GM19463 (cell line): ENCODE measurements at regions not wholly inside any gene's neighbourhood (a gene's known extent, or its start where the extent isn't known, plus 50 kb on each side); places are given as distances from the start of the nearest gene placed in this dataset.

Experiments
- ATAC-seq: cut with Tn5 transposase; IDR thresholded peaks from one replicate; pipeline ENCODE4 v1.9.1; 2021; ENCODE audit warnings: mild to moderate bottlenecking, moderate library complexity; ENCODE audit not compliant: unreplicated experiment

DNA sequence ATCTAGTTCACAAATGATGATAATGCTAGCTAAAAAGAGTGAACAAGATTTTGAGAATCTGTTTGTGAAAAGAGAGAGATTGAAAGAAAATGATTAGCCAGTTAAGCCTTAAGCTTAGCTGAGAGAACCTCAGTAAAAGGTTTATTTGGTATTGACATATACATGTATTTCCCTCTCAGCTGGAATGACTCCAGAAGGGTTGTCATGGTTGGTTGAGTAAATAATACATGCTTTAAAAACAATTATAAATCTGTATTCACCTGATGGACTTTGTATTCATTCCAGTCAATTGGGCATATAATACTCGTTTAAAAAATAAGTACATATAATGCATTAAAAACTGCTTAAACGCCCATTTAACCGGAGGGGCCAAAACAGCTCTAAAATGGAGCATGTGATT, 181.4 kb downstream of the GRB14 start:
- ATAC-seq: no peak

DNA sequence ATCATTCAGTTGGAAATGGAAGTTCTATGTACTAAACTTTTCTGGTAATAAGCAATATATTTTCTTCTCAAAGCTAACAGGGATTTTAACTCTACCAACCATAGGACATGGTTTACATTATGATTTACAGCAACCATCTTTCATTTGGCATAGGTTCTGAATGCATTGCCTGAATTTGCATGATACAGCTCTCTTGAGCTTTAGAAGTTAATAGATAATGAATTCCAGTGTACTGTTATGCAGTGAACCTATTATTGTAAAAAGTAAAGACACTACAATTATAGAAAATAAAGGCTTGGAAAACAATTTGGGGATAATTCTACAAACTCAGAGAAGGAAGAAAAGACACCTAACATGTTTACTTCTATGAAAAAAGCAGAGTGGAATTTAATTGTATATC, 182.0 kb downstream of the GRB14 start:
- ATAC-seq: no peak

DNA sequence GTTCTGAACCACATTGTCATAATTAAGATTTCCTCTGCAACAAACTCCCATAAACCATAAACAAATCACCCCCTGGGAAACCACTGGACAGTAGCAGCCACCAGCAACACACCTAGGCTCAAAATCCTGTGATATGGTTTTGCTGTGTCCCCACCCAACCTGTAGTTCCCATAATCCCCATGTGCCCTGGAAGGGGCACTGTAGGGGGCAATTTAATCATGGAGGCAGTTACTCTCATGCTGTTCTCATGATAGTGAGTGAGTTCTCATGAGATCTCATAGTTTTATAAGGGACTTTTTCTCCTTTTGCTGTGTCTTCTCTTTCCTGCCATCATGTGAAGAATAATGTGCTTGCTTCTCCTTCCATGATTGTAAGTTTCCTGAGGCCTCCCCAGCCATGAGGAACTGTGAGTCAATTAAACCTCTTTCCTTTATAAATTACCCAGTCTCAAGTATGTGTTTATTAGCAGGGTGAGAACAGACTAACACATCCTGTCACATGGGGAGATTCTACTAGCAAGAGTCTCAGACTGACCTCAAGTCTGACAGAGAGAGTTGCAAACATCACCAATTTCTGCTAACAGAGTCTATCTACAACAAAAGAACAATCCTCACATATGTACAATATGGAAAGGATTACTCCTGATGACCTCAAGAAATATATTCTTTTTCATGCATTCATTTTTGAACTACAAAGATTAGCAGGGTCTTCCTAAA, 182.6 kb downstream of the GRB14 start:
- no peak for ATAC-seq

DNA sequence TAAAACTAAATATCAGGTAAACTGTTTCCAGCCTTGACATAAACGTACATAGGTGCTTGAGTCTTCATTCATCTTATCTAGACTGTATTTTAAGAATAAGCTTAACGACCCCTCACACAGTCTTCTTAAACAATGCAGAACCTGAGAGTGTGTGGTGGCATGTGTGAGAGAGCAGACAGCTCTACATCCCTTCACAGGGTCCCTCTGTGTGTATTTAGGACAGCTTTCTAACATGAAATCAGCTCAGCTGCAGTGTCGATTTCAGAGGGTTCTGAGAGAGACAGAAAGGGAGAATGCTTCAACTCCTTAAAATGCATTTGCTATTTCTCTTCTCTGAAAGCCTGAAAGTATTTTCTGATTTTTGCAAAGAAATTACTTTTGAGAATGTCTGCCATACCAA, 185.2 kb downstream of the GRB14 start:
- no peak for ATAC-seq

DNA sequence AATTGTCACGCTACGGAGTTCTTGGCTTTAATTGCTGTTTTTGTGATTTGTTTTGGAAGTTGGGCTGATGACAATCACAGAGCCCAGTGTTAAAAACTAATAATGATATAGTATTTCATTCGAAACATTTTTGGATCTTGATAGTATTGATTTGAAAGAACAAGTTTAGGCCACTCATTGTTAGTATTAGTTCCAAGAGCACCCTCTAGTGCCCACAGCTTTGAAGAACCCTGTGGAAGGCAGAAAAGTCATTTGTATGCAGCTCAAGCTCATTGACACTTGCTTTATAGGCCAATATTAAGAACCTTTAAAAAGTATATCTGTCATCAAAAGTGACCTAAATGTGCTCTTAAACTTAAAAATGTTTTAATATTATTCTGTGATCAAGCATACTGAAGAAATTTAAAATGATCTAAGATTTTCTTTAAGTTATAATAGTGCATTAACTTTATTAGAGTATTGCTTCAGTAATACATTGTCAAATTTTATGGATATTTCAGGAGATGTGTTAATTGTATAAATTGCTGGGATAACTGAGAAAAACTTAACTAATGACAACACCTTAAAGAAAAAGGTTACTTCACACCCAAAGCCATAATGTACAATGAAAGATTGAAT, 191.0 kb downstream of the GRB14 start:
- no peak for ATAC-seq

DNA sequence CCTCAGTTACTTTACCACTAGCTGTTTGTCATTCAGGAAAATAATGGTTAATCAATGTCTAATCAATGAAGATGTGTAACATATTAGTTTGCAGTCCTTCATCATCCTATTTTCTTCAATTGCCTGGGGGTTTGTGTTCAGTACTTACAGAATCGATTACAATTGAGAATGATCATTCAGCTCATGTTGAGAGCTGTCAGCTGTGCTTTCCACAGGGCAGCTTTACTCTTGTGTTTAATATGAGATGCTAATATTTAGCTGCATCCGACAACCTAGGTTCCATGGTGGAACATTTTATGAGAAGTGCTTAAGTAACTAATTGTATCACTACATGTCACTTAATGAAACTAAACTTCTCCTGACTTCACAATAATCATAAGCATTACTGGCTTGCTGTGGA, 191.9 kb downstream of the GRB14 start:
- no peak for ATAC-seq

DNA sequence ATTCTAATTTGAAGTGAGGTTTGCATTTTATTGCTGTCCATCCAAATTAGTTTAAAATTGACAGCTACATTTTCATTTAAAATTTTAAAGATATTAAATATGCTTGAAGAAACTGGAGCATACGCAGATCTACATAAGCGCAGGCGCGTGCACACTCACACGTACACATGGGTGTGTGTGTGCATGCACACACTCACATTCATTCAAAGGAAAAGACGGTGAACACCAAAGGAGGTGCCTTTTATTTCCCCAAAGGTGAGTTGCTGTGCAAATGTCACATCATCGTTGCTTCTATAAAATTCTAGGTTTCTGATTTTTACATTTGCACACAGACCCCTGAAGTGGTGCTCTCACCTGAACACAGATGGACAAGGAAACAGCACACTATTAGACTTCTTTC, 194.2 kb downstream of the GRB14 start:
- no peak for ATAC-seq

DNA sequence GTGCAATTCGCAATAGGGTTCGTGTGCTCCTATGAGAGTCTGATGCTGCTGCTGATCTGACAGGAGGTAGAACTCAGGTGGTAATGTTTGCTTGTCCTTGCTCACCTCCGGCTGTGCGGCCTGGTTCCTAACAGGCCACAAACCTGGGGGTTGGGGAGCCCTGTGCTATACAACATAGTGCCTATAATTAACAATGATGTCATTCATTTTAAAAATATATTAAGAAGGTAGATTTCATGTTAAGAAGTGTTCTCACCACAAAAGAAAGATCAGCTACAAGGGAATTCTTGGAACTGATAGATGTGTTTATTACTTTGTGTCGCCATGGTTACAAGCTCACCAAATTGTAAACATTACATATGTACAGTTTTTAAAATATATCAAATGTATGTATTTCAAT, 200.5 kb downstream of the GRB14 start:
- ATAC-seq: no peak

DNA sequence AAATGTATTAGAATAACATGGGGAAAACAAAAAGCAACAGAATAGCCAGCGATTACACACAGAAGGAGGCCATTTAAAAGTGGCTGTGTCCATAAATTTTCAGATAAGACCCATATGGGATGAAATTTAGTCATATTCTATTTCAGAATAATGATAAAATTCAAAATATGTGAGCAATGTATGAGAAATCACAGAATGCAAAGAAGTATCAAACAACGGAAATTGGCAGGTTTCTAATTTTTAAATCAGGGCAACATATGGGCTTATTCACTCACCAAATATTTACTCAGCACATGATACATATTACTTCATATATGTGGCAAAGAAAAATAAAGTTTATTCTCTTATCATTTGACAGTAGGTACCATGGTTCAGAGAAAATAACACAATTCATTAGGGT, 208.5 kb downstream of the GRB14 start:
- ATAC-seq: no peak

DNA sequence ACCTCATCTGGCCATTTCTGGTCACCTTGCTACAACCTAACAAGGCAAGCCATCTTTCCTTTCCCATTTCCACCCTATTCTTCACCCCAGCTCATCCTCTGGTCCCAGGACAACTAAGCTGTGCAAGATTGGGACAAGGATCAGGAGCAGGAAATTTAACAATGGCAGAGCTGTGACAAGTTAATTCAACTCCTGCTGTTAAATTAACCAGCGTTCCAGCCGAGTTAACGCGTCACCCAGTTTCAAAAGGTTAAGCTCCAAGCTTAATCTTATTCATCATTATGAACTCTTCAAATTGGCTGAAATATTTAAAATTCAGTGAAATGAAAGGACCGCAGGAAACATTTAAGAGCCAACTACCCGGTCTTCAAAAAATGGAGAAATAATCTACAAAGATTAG, 231.9 kb downstream of the GRB14 start:
- ATAC-seq: no peak

DNA sequence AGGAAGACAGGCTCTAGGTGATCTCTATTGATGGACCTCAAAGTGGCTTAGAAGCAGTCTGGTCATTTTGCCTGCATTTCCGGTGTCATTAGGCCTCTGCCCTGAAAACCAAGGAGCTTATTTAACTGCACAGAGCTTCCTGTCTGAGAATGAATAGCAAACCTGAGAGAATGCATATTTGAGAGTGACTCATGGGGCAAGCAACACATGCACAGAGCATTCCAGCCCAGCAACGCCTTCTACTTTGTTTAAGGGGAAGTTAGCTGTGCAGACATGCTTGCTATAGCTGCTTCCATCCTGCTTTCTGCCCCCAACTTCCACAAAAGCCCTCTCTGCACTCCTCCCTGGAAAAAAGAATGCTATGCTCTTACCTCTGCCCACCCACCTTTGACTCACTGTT, 232.8 kb downstream of the GRB14 start:
- ATAC-seq: peak; percentile 80

DNA sequence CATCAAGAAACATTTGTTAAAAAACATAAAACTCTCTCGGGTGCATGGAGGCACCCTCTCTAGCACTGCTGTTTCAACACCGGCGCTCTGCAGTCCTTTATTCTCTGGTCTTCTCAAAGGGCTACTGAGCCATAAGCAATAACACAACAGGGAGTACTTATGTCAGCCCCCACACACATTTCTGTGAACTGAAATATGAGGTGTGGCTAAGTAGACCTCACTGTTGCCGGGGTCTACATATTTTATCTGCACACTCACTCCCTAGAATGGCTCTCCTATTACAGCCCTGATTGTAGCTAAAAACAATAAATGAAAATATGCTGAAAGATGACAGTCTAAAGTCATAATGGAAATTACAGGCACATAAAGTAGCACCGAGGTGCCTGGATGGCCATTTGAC, 235.1 kb downstream of the GRB14 start:
- ATAC-seq: no peak

DNA sequence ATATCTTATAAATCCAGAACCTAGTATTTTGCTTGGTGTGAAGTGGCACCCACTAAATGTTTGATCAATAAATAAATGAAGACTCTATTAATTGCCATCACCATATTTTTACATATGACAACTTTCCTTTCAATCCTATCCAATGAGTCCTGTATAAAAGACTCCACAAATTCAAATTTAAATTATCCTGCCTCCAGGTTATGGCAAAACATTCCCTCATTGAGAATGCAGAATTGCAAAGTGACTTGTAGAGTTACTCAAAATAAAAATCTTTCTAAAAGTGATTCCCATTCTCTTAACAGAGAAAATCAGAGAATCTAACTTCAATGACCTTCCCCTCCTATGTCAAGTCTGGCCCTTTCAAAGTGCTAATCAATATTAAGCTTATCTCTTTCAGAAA, 236.8 kb downstream of the GRB14 start:
- no peak for ATAC-seq

DNA sequence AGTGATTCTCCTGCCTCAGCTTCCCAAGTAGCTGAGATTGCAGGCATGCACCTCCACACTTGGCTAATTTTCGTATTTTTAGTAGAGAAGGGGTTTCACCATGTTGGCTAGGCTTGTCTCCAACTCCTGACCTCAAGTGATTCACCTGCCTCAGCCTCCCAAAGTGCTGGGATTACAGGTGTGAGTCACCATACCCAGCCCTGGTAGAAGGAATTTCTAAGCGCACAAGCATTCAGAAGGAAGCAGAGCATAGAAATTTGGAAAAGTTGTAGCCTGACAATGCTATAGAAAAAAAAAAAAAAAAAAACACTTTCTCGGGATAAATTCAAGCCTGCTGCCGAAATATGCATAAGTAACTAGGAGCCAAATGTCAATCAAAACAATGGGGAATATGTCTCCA, 249.4 kb downstream of the GRB14 start:
- ATAC-seq: no peak

DNA sequence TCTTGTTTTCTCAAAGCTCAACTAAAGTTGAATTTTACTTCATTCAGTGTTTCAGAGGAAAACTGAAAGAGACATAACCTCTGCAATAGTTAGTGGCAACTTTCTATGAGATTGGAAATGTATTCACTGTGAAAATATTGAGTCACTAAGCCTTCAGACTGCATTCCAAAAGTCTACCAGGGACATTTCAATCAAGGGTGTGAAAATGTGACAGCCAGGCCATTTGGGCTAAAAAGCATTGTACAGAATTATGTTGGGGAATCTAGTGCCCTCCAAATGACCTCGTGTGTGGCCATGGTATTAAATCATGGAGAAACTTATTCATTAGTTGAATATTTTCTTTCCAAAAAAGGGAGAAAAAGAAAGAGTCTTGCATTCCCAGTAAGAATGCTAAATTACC, 251.9 kb downstream of the GRB14 start:
- ATAC-seq: no peak

DNA sequence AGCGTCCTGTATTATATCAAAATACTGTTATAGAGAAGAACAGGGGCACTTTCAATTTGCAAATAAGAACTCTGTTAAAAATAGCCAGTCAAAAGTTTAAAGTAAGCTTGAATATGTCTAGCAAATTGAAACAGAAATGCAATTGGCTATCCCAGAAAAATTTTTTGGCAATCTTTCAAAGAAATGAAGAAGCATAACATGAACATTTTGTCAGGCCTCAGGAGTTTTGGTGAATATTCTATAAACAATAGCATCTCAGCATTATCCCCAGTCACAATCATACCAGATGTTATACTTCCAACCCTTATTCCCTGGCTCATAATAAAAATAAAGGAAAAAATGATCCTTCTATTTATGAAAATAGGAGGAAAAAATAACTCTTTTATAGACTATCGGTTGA, 252.4 kb downstream of the GRB14 start:
- ATAC-seq: no peak

DNA sequence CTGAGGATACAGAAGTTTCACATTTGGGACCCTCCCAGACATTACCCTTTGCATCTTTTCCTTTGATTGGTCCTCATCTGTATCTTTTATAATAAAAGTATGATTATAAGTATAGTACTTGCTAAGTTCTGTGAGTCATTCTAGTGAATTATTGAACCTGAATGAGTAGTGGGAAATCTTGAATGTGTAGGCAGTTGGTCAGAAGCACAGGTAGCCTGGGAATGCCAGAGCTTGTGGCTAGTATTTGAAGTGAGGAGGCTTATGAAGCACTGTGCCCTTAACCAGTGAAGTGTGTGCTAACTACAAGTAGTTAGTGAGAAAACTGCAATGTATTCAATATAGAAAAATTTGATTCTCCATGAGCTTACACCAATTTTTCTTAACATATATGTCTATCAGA, 257.6 kb downstream of the GRB14 start:
- no peak for ATAC-seq

DNA sequence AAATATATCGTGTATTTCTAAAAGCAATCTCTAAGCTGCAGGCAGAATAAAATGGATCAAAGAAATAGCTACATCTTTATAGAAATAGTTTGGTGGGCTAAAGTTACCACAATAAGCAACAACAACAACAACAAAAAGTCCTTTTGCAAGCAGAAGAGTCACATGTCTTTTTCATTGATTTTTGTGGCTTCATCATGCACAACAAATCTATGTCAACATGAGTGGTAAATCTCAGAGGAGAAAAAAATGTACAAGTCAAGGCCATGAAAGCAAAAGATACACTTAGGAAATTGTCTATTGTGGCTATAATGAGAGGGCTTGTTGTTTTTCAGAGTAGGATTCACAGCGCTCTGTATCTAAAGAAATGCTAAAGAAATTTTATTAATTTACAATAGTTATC, 269.7 kb downstream of the GRB14 start:
- ATAC-seq: no peak

DNA sequence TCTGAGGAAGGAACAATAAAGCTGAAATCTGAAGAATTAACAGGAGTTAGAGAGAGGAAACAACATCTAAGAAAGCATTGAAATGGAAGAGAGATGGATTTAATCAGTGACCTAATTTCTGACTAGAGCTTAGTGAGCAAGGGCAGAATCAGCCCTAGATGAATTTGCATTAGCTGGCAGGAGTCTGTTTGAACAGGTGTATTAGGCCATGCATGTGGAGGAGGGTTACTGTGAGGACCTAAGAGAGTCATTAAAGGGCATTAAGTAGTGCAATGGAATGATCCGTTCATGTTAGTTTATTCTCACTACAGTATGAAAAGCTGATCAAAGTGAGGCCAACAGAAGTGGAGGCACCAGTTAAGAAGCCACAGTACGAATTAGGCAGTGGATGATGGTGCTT, 285.3 kb downstream of the GRB14 start:
- no peak for ATAC-seq

DNA sequence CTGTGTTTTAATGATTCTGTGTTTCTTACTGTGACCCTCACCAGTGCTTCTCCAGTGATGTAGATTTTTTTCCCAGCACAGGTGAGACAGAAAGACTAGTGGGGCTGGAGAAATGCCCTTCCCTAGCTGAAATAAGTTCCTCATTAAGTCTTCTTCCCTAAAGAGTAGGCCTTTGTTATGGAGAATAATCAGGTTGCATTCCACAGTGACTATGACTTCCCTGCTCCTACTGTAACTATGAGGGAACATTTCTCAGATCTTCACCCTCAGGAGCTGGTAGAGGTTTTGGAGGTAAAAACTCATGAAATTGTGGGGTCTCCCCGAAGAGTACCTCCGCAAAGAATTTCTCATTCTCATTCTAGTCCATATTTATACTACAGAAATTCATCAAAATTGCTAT, 286.2 kb downstream of the GRB14 start:
- no peak for ATAC-seq

DNA sequence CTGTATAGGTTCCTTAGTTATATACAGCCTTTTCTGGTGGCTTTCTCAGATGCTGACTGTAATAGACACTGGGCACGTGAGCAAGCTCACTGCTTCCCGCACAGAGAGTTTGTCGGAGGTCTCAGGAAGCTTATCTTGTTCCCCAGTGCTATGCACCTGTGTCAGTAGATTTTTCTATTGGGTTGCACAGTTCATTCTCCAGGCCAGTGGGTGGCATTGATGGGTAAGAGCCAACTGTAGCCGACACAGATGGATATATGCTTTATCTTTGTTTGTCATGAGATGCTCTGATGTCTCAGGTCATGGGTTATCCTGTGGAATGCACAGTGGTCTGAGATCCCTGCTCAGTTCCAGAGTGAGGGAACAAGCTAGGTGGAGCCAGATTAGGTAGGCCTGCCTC, 293.0 kb downstream of the GRB14 start:
- ATAC-seq: no peak

DNA sequence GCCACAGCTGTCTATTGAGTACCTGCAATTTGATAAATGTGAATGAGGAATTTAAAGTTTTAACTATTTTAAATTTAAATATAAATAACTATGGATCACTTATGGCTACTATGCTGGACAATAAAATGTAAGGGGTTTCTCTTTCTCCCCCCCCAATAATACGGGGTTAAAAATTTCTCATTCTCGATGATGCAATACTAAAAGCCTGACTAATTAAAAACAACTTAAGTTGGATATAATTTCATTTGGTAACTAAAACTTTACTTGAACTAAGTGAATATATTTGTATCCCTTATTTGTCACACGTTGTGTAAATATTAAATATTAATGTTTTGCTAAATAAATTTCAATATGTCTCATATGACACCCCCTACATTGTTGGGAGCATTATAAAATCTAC, 297.3 kb downstream of the GRB14 start:
- no peak for ATAC-seq

DNA sequence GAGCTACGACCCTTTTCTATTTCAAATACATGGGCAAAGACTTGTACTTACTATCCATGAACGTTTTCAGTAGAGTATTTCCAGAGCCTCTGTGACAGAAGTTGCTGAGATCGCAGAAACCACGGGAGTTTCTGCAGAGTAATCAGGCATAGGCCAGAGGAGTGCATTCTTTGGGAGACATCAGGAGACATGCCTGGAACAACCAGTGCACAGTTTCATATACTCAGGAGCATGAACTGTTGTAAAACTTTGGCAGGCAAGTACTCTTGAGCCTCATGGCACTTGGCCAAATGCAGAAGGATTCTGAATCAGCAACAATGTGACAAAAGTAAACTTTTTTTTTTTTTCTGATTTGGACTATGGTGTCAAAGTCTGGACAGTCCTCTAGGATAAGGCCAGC, 307.1 kb downstream of the GRB14 start:
- no peak for ATAC-seq
